ENCODE measurements at regions not wholly inside any gene's neighbourhood (a gene's known extent, or its start where the extent isn't known, plus 50 kb on each side); places are given as distances from the start of the nearest gene placed in this dataset.

DNA sequence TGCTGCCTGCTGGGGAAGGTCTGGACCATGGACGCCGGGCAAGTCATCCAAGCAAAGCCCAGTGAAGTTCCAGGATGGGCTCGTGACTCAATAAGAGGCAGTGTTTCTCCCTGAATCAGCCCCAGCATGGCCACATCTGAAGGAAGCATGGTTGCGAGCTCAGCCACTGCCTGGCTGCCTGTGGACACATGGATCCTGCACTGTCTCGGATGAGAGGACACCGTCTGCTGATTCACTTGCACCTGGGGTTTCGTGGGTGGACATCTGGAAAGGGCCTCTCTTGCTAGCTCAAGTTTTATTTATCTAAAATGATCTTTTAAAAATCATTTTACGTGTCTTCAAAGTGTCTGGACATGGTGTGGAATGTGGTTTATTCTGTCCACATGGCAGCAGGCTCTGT, 224.8 kb upstream of the FN1 start:
- Histone ChIP-seq H3K9ac (ENCODE audit: low read depth in 1 of 2, low read length in 2 of 2) (no peak overlapping the region), H3K27ac (ENCODE audit: low read depth in 1 of 2, low read length in 2 of 2) (no peak overlapping the region)
- WGBS, result 94% methylated on average over 8 of the region's 8 CpGs

DNA sequence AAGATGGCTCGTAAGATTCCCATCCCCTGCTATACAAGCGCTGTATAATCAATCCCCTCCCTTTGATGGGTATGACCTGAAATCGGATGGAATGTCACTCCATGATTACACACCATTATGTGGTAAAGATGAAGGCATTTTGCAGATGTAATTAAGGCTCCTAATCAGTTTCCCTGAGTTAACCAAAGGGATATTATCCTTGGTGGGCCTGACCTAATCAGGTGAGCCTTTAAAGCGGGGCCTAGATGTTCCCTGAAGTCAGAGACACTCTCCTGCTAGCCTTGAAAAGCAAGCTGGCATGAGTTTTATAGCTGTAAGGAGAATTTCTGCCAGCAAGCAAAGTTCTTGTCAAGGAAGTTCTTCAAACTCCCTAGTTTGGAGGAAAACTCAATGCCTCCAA, 223.8 kb upstream of the FN1 start:
- TF ChIP-seq FOXA1 (IDR thresholded peaks at IDR 0.05), result no peak
- TF ChIP-seq TAF1 (conservative IDR thresholded peaks at IDR 0.05), result no peak
- no peak overlapping the region for H3K4me3 ChIP-seq (ENCODE audit: low read depth in 1 of 3, low read length in 3 of 3)
- H3K9ac ChIP-seq (ENCODE audit: low read depth in 1 of 2, low read length in 2 of 2), result no peak overlapping the region
- no peaks in the 10 kb centered on the region for H3K36me3 ChIP-seq (ENCODE audit: control insufficient read depth in 4 of 4, insufficient read depth in 3 of 4, low read depth in 1 of 4, low read length in 3 of 4)
- DNase-seq (ENCODE audit: low spot score), result no peak
- no peaks in the 10 kb centered on the region for H3K9me3 ChIP-seq (ENCODE audit: control insufficient read depth in 4 of 4, low read length in 3 of 4)
- no peak overlapping the region for H3K27ac ChIP-seq (ENCODE audit: low read depth in 1 of 2, low read length in 2 of 2)
- peaks cover 0 to 3% (median 0%) of the 10 kb centered on the region in 4 donors for H3K4me1 ChIP-seq (ENCODE audit: control insufficient read depth in 4 of 4, insufficient read depth in 4 of 4, low read length in 3 of 4)
- no peaks in the 10 kb centered on the region for H3K27me3 ChIP-seq (ENCODE audit: control insufficient read depth in 4 of 4, insufficient read depth in 4 of 4, low read length in 3 of 4)
- WGBS, result 94% methylated on average over 4 of the region's 4 CpGs

More for the DNA sequence above, 224.8 kb upstream of the FN1 start:
- TF ChIP-seq FOXA1 (IDR thresholded peaks at IDR 0.05), result no peak
- TF ChIP-seq GABPA (IDR thresholded peaks at IDR 0.05 in 1 of 2, conservative IDR thresholded peaks at IDR 0.05 in 1 of 2), result no peak
- TF ChIP-seq, protein P1, sequence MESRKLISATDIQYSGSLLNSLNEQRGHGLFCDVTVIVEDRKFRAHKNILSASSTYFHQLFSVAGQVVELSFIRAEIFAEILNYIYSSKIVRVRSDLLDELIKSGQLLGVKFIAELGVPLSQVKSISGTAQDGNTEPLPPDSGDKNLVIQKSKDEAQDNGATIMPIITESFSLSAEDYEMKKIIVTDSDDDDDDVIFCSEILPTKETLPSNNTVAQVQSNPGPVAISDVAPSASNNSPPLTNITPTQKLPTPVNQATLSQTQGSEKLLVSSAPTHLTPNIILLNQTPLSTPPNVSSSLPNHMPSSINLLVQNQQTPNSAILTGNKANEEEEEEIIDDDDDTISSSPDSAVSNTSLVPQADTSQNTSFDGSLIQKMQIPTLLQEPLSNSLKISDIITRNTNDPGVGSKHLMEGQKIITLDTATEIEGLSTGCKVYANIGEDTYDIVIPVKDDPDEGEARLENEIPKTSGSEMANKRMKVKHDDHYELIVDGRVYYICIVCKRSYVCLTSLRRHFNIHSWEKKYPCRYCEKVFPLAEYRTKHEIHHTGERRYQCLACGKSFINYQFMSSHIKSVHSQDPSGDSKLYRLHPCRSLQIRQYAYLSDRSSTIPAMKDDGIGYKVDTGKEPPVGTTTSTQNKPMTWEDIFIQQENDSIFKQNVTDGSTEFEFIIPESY (IDR thresholded peaks at IDR 0.05), result no peak
- no peak for TF ChIP-seq HNF4A (conservative IDR thresholded peaks at IDR 0.05)
- TF ChIP-seq TAF1 (conservative IDR thresholded peaks at IDR 0.05), result no peak
- TF ChIP-seq, protein P2, sequence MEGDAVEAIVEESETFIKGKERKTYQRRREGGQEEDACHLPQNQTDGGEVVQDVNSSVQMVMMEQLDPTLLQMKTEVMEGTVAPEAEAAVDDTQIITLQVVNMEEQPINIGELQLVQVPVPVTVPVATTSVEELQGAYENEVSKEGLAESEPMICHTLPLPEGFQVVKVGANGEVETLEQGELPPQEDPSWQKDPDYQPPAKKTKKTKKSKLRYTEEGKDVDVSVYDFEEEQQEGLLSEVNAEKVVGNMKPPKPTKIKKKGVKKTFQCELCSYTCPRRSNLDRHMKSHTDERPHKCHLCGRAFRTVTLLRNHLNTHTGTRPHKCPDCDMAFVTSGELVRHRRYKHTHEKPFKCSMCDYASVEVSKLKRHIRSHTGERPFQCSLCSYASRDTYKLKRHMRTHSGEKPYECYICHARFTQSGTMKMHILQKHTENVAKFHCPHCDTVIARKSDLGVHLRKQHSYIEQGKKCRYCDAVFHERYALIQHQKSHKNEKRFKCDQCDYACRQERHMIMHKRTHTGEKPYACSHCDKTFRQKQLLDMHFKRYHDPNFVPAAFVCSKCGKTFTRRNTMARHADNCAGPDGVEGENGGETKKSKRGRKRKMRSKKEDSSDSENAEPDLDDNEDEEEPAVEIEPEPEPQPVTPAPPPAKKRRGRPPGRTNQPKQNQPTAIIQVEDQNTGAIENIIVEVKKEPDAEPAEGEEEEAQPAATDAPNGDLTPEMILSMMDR (IDR thresholded peaks at IDR 0.05; ENCODE audit: low read depth, low read length, missing input control), result no peak
- TF ChIP-seq, protein P3, sequence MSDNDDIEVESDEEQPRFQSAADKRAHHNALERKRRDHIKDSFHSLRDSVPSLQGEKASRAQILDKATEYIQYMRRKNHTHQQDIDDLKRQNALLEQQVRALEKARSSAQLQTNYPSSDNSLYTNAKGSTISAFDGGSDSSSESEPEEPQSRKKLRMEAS (IDR thresholded peaks at IDR 0.05), result no peak
- TF ChIP-seq SP1 (IDR thresholded peaks at IDR 0.05), result no peak
- no peak for TF ChIP-seq JUND (IDR thresholded peaks at IDR 0.05)
- no peak for TF ChIP-seq FOXA2 (IDR thresholded peaks at IDR 0.05)
- TF ChIP-seq, protein P4, sequence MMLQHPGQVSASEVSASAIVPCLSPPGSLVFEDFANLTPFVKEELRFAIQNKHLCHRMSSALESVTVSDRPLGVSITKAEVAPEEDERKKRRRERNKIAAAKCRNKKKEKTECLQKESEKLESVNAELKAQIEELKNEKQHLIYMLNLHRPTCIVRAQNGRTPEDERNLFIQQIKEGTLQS (IDR thresholded peaks at IDR 0.05), result no peak
- TF ChIP-seq RAD21 (IDR thresholded peaks at IDR 0.05), result no peak
- TF ChIP-seq HNF4G (IDR thresholded peaks at IDR 0.05), result no peak
- TF ChIP-seq EGR1 (IDR thresholded peaks at IDR 0.05; ENCODE audit: low read depth in 2 of 2), result no peak
- no peak for TF ChIP-seq YY1 (IDR thresholded peaks at IDR 0.05)
- TF ChIP-seq RXRA (IDR thresholded peaks at IDR 0.05), result no peak
- Histone ChIP-seq H3K9me3 (ENCODE audit: control insufficient read depth in 4 of 4, low read length in 3 of 4) (no peaks in the 10 kb centered on the region), H3K27me3 (ENCODE audit: control insufficient read depth in 4 of 4, insufficient read depth in 4 of 4, low read length in 3 of 4) (no peaks in the 10 kb centered on the region), H3K4me3 (ENCODE audit: low read depth in 1 of 3, low read length in 3 of 3) (no peak overlapping the region), H3K36me3 (ENCODE audit: control insufficient read depth in 4 of 4, insufficient read depth in 3 of 4, low read depth in 1 of 4, low read length in 3 of 4) (no peaks in the 10 kb centered on the region), H3K4me1 (ENCODE audit: control insufficient read depth in 4 of 4, insufficient read depth in 4 of 4, low read length in 3 of 4) (no peaks in the 10 kb centered on the region)
- DNase-seq (ENCODE audit: low spot score), result no peak

Data from liver (tissue), 8 donors.